HepG2 (cell line): ENCODE measurements at regions not wholly inside any gene's neighbourhood (a gene's known extent, or its start where the extent isn't known, plus 50 kb on each side); places are given as distances from the start of the nearest gene placed in this dataset.

ENCODE experiments used
- ATAC-seq: fragments of 200-7000 bp; cut with Tn5 transposase; 3 replicates; pipeline ENCODE4 v1.9.1; 2020; ENCODE audit warnings: mild to moderate bottlenecking, moderate library complexity
- BruUV-seq: library from RNA; stranded (reverse); fragments of 400-500 nt; replicated peaks from 2 replicates; lab custom pipeline; 2021; lab: Mats Ljungman, UMichigan
- CTCF ChIA-PET: fragments of 300-600 bp; formaldehyde crosslinking; extraction: SDS; loops from one replicate; lab custom pipeline; 2021; ENCODE audit warnings: low total read pairs, inconsistent platforms, low intra/inter-chr PET ratio; lab: Yijun Ruan, JAX
- POLR2A ChIA-PET: fragments of 350-600 bp; sonication (Branson Sonifier 250); formaldehyde crosslinking; loops from one replicate; lab custom pipeline; 2020; ENCODE audit warnings: antibody characterized with exemption, inconsistent platforms; lab: Yijun Ruan, JAX
- DNase-seq: peaks from one replicate; pipeline ENCODE4 v3.0.0-alpha.2; 2015; ENCODE audit warnings: low spot score
- FAIRE-seq: peaks from 3 replicates; lab custom pipeline; 2011; peaks lifted over from hg19 to GRCh38; lab: Jason Lieb, UNC
- H2AFZ ChIP-seq: one replicate; pipeline ENCODE4 v1.6.1; 2011; ENCODE audit warnings: low read length, inconsistent platforms
- H3K27ac ChIP-seq: fragments of 300-600 bp; 3 replicates; pipeline ENCODE4 v1.8.0; 2011; ENCODE audit warnings: mixed run types, mild to moderate bottlenecking, mixed read lengths, low read length, inconsistent platforms; ENCODE audit not compliant: insufficient read depth; ENCODE audit errors: extremely low read length
- H3K27me3 ChIP-seq, 2 experiments: fragments of 200-600 bp in 1 of 2; 2 replicates in 1 of 2; 3 replicates in 1 of 2; pipeline versions ENCODE4 v1.6.0 to v1.8.0; 2011; ENCODE audit warnings: low read length in 2 of 2, mild to moderate bottlenecking in 2 of 2, moderate library complexity in 2 of 2, inconsistent platforms in 1 of 2; ENCODE audit not compliant: insufficient read depth in 2 of 2, control insufficient read depth in 1 of 2
- H3K36me3 ChIP-seq, 2 experiments: fragments of 200-600 bp in 1 of 2; replicated peaks in 1 of 2; 2 replicates in 1 of 2; 3 replicates in 1 of 2; pipeline versions ENCODE4 v1.5.1 to v1.8.0; 2011; ENCODE audit warnings: low read length in 2 of 2, inconsistent platforms in 1 of 2; ENCODE audit not compliant: insufficient read depth in 2 of 2, control insufficient read depth in 1 of 2
- H3K4me1 ChIP-seq: 2 replicates; pipeline ENCODE4 v1.5.1; 2012; ENCODE audit warnings: low read length, inconsistent platforms; ENCODE audit not compliant: insufficient read depth
- H3K4me2 ChIP-seq: 2 replicates; pipeline ENCODE4 v1.6.0; 2011; ENCODE audit warnings: low read depth, low read length, inconsistent platforms
- H3K4me3 ChIP-seq, 3 experiments: fragments of 200-600 bp in 1 of 3; sonication (generic), shearing (Covaris generic) in 1 of 3; replicated peaks in 1 of 3; 2 replicates each; pipeline ENCODE4 v1.5.1; 2011 to 2016; ENCODE audit warnings: low read length in 3 of 3, inconsistent platforms in 2 of 3, low read depth in 2 of 3, mild to moderate bottlenecking in 2 of 3, control low read depth in 1 of 3, mixed read lengths in 1 of 3; ENCODE audit not compliant: insufficient read depth in 1 of 3
- H3K79me2 ChIP-seq: one replicate; pipeline ENCODE4 v1.6.1; 2011; ENCODE audit warnings: low read length, inconsistent platforms; ENCODE audit not compliant: insufficient read depth
- H3K9ac ChIP-seq: 2 replicates; pipeline ENCODE4 v1.6.0; 2011; ENCODE audit warnings: mild to moderate bottlenecking, low read depth, low read length, inconsistent platforms; ENCODE audit not compliant: insufficient read depth
- H3K9me3 ChIP-seq: 2 replicates; pipeline ENCODE4 v1.5.1; 2012; ENCODE audit warnings: mild to moderate bottlenecking, low read length
- H4K20me1 ChIP-seq: 2 replicates; pipeline ENCODE4 v1.6.0; 2011; ENCODE audit warnings: inconsistent platforms, mild to moderate bottlenecking, low read length, moderate library complexity; ENCODE audit not compliant: insufficient read depth
- BATF2 ChIP-seq: sonication (generic); formaldehyde crosslinking; IDR thresholded peaks from 2 replicates; pipeline ENCODE4 v1.8.0; 2022; ENCODE audit warnings: mild to moderate bottlenecking, missing genetic modification reagents, moderate library complexity
- CEBPB ChIP-seq: IDR thresholded peaks from 2 replicates; pipeline ENCODE4 v1.6.1; 2011; ENCODE audit warnings: low read depth, low read length, improper control_type of control experiment, borderline replicate concordance
- CENPBD1 ChIP-seq: sonication (generic); formaldehyde crosslinking; IDR thresholded peaks from 2 replicates; pipeline ENCODE4 v1.8.0; 2022; ENCODE audit warnings: missing genetic modification reagents, low read depth, mild to moderate bottlenecking, borderline replicate concordance
- DR1 ChIP-seq: sonication (generic); formaldehyde crosslinking; IDR thresholded peaks from 2 replicates; pipeline ENCODE4 v1.8.0; 2021; ENCODE audit warnings: mild to moderate bottlenecking, missing genetic modification reagents, inconsistent platforms
- HNF4A ChIP-seq: sonication (generic); formaldehyde crosslinking; IDR thresholded peaks from 2 replicates; pipeline ENCODE4 v1.4.0; 2020; ENCODE audit warnings: missing genetic modification reagents
- IRF1 ChIP-seq: sonication (generic); formaldehyde crosslinking; IDR thresholded peaks from 2 replicates; pipeline ENCODE4 v1.4.0; 2020; ENCODE audit warnings: low read depth, mild to moderate bottlenecking, missing genetic modification reagents
- JARID2 ChIP-seq: sonication (generic); formaldehyde crosslinking; IDR thresholded peaks from 2 replicates; pipeline ENCODE4 v1.8.1; 2023; ENCODE audit warnings: missing genetic modification reagents, inconsistent platforms; ENCODE audit not compliant: insufficient replicate concordance
- PLSCR1 ChIP-seq: sonication (generic); formaldehyde crosslinking; IDR thresholded peaks from 2 replicates; pipeline ENCODE4 v1.5.0; 2020; ENCODE audit warnings: missing genetic modification reagents, mild to moderate bottlenecking, borderline replicate concordance
- SOX13 ChIP-seq, 3 experiments: fragments of 450-650 bp in 1 of 3; sonication (generic) in 1 of 3; formaldehyde crosslinking in 1 of 3; IDR thresholded peaks in 2 of 3; conservative IDR thresholded peaks in 1 of 3; 2 replicates each; pipeline versions ENCODE4 v1.5.0 to v1.6.1; 2016 to 2020; ENCODE audit warnings: antibody characterized with exemption in 1 of 3, mild to moderate bottlenecking in 1 of 3, missing compliant biosample characterization in 1 of 3, missing genetic modification reagents in 1 of 3, moderate library complexity in 1 of 3
- YEATS4 ChIP-seq: sonication (generic); formaldehyde crosslinking; IDR thresholded peaks from 2 replicates; pipeline ENCODE4 v1.4.0; 2020; ENCODE audit warnings: missing genetic modification reagents, borderline replicate concordance
- ZBTB2 ChIP-seq: sonication (generic); formaldehyde crosslinking; IDR thresholded peaks from 2 replicates; pipeline ENCODE4 v1.8.0; 2022; ENCODE audit warnings: low read depth, missing genetic modification reagents
- ZC3H4 ChIP-seq: sonication (generic); formaldehyde crosslinking; IDR thresholded peaks from 2 replicates; pipeline ENCODE4 v1.4.0; 2020; ENCODE audit warnings: missing genetic modification reagents, borderline replicate concordance
- ZNF12 ChIP-seq: sonication (generic); formaldehyde crosslinking; IDR thresholded peaks from 2 replicates; pipeline ENCODE4 v1.5.0; 2020; ENCODE audit warnings: missing genetic modification reagents
- ZNF34 ChIP-seq: sonication (generic); formaldehyde crosslinking; IDR thresholded peaks from 2 replicates; pipeline ENCODE4 v1.4.0; 2020; ENCODE audit warnings: mild to moderate bottlenecking, missing genetic modification reagents, borderline replicate concordance
- ZNF570 ChIP-seq: sonication (generic); formaldehyde crosslinking; IDR thresholded peaks from 2 replicates; pipeline ENCODE4 v1.4.0; 2020; ENCODE audit warnings: mild to moderate bottlenecking, missing genetic modification reagents, borderline replicate concordance
- ZNF577 ChIP-seq: sonication (generic); formaldehyde crosslinking; IDR thresholded peaks from 2 replicates; pipeline ENCODE4 v1.4.0; 2020; ENCODE audit warnings: mild to moderate bottlenecking, low read depth, missing genetic modification reagents, borderline replicate concordance
- ZNF781 ChIP-seq: sonication (generic); formaldehyde crosslinking; IDR thresholded peaks from 2 replicates; pipeline ENCODE4 v1.5.1; 2020; ENCODE audit warnings: borderline replicate concordance, mild to moderate bottlenecking, missing genetic modification reagents; ENCODE audit errors: not compliant biosample characterization
- ZSCAN30 ChIP-seq: sonication (generic); formaldehyde crosslinking; IDR thresholded peaks from 2 replicates; pipeline ENCODE4 v1.5.0; 2020; ENCODE audit warnings: mild to moderate bottlenecking, missing genetic modification reagents
- WGBS: methylation state at CpG from one replicate; pipeline ENCODE4 v1.1.6; 2017; ENCODE audit warnings: low lambda C conversion rate; 5-methylcytosine and 5-hydroxymethylcytosine counted together
- in situ Hi-C: cut with HindIII; loops from 2 replicates; pipeline ENCODE4 v1.10.0; 2017; ENCODE audit warnings: low pct_unique_long_range_greater_than_20kb; ENCODE audit not compliant: extremely low pct_ligation_motif_present
- intact Hi-C: fragments of 100-400 bp; cut with micrococcal nuclease; formaldehyde crosslinking; loops from one replicate; pipeline ENCODE4 v1.10.0; 2022; ENCODE audit not compliant: unreplicated experiment

GRCh38 chr1:5272325-5272724, 617.9 kb downstream of the AJAP1 start:
- BruUV-seq = no TSS peak

More at GRCh38 chr1:5272325-5272724, 617.9 kb downstream of the AJAP1 start:
- Histone ChIP-seq H4K20me1 (no peaks in the 10 kb centered on the region), H3K27ac (no peak overlapping the region), H3K4me1 (no peaks in the 10 kb centered on the region), H3K27me3 (no peaks in the 10 kb centered on the region), H3K4me3 (no peak overlapping the region), H2AFZ (no peak overlapping the region), H3K9ac (no peak overlapping the region), H3K79me2 (no peaks in the 10 kb centered on the region), H3K36me3 (no peaks in the 10 kb centered on the region), H3K9me3 (0 out of 2 replicates have a peak, but pooled peaks cover 5% of the 10 kb centered on the region), H3K4me2 (no peak overlapping the region)
- no peak for TF ChIP-seq ZC3H4 (CRISPR knock-in tag)
- no peak for TF ChIP-seq ZNF781 (CRISPR knock-in tag)
- TF ChIP-seq ZBTB2 (CRISPR knock-in tag) = no peak
- no peak for TF ChIP-seq CEBPB
- TF ChIP-seq JARID2 (CRISPR knock-in tag) = no peak
- TF ChIP-seq SOX13 (IDR thresholded peaks at IDR 0.05) = no peak
- TF ChIP-seq SOX13 (CRISPR knock-in tag; conservative IDR thresholded peaks at IDR 0.05 in 1 of 2, IDR thresholded peaks at IDR 0.05 in 1 of 2) = no peak
- TF ChIP-seq BATF2 (CRISPR knock-in tag) = no peak
- no peak for TF ChIP-seq ZNF34 (CRISPR knock-in tag)
- TF ChIP-seq DR1 (CRISPR knock-in tag) = no peak
- no peak for TF ChIP-seq PLSCR1
- TF ChIP-seq ZSCAN30 (CRISPR knock-in tag) = no peak
- TF ChIP-seq CENPBD1 (CRISPR knock-in tag) = no peak
- no peak for TF ChIP-seq ZNF12 (CRISPR knock-in tag)
- no peak for TF ChIP-seq ZNF577 (CRISPR knock-in tag)
- TF ChIP-seq YEATS4 (CRISPR knock-in tag) = no peak
- TF ChIP-seq HNF4A (CRISPR knock-in tag) = no peak
- no peak for TF ChIP-seq ZNF570 (CRISPR knock-in tag)
- no peak for TF ChIP-seq IRF1 (CRISPR knock-in tag)
- no peak for FAIRE-seq
- in situ Hi-C loops (no loop called here), intact Hi-C loops (no loop called here)
- DNase-seq = no peak
- ATAC-seq = no peak
- WGBS = 8% methylated on average over 7 of the region's 7 CpGs
- ChIA-PET POLR2A (no interaction called here), CTCF (no interaction called here)
